NCI-H128 (cell line): ENCODE measurements at regions not wholly inside any gene's neighbourhood (a gene's known extent, or its start where the extent isn't known, plus 50 kb on each side); places are given as distances from the start of the nearest gene placed in this dataset.

Source experiments
- DNase-seq: peaks from one replicate; lab custom pipeline; 2025; ENCODE audit not compliant: unreplicated experiment; lab: John Stamatoyannopoulos, UW

DNA sequence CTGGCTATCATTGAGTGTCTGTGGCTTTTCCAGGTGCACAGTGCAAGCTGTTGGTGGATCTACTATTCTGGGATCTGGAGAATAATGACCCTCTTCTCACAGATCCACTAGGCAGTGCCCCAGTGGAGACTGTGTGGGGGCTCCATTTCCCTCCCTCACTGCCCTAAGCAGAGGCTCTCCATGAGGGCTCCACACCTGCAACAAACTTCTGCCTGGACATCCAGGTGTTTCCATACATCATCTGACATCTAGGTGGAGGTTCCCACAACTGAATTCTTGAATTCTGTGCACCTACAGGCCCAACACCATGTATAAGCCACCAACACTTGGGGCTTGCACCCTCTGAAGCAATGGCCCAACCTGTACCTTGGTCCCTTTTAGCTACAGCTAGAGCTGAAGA is 775.4 kb upstream of the CDH2 start:
- DNase-seq: no peak

DNA sequence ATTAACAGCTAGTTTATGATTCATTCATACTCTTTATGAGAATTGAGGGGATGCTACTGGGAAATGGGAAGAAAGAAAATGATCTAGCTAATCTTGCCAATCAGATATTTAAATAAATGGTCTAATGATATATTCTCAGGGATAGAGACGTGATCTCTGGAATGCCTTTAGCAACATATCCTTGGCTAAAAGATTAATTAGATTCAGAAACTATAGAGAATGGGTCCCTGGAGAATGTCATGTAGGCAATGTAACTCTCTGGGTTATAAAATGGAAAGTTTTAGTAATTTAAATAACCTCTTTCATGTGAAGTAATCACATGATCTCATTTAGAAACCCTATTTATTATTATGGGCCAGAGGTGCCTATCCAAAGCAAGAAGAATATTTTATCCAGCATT is 771.0 kb upstream of the CDH2 start:
- DNase-seq: no peak

DNA sequence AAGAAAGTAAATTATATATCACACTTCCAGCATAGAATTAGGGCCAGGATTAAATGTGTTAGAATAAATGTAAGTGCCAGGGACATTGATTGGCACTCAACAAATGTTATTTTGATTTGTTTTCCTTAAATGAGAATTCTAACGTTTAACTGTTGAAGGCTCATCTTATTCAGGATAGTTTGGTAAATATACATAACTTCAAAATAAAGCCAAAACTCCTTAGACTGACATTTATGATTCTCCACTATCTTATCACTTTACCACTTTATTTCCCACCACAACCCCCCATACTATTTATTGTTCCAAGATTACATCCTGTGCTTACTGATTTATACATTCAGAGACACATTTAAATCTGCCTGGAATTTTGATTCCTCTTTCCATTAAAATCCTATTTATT is 769.5 kb upstream of the CDH2 start:
- DNase-seq: no peak

DNA sequence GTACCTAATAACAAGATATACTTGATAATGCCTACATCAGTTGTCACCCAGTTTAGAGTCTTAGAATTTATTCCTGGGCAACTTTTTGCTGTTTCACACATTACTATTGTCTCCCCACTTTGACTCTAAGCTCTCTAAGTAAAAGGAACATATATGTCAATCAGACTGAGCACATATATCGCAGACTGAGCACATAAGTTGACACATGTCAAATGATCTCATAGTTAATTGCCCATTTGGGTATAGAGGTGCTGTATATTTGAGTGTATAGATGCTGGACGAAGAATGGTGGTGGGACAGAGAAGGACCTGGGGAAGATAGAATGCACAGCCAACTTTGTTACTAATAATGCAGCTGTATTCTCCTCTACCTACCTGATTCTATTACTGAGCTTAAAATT is 746.0 kb upstream of the CDH2 start:
- DNase-seq: no peak

DNA sequence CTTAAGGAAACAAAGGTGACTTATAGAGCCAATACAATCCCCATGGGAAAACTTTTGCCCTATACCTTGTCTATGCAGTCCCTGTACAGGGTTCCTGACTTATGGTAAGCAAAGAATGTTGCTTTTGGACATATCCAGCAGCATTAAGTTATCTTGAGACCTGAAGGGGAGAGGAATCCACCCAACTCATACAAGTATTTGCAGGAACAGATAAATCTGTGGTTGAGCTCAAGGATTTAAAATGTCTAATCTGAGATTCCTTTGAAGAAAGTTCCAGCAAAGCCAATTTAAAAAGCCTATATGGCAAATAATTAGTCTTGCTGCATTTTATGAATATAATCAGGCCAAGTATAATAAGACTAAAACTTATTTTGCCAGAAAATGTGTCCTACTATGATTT is 739.5 kb upstream of the CDH2 start:
- no peak for DNase-seq

DNA sequence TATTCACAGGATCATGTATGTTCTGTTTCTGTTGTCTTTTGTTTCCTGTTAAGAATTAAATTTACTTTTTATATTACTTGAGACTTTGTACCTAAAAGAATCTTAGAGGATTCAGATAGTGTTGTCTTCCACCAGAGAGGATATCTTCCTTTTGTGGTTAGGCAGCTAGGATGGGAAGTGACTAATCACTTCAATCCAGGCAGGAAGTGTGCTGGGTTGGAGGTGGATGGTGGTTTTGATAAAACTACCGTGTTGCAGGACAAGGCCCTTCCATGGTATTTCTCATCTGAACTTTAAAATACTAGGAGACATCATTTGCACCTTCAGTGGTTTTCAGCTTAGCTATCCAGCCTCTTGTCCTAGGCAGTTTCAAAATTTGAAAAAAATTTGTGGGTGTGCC is 728.6 kb upstream of the CDH2 start:
- no peak for DNase-seq

DNA sequence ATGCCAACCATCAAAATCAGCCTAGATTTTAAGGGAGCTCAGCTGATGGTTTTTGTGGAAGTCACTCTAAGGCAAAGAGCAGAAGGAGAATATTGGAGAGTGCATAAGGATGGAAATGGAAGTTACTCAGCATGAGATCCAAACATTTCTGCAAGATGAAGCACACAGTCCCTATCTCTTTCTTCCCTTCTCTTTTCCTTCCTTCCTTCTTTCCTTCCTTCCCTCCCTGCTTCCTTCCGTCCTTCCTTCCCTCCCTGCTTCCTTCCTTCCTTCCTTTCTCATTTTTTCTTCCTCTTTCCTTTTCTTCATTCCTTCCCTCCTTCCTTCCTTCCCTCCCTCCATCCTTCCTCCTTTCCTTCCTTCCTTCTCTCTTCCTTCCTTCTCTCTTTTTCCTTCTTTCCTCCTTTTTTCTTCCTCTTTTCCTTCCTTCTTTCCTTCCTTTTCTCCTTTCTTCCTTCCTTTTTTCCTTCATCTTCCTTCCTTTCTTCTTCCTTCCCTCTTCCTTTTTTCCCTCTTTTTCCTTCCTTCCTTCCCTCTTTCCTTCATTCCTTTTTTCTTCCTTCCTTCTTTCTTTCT is 727.9 kb upstream of the CDH2 start:
- no peak for DNase-seq

DNA sequence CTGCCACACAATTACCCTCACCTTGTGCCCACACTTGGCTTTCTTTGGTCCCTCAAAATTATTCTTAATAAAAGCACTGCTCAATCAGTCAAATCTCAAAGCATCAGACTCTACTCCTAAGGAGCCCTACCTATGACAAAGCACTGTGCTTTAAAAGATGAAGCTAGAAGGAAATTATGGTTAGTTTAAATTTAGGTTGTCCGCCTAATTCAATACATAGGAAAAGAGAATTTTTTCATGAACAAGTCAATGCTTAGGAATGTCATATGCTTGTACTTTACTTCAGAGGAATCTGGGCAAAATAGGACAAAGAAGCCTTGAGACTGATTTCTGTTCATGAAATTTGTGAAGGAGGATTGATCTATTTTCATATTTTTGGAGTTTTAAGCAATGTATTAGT is 726.4 kb upstream of the CDH2 start:
- DNase-seq: no peak

DNA sequence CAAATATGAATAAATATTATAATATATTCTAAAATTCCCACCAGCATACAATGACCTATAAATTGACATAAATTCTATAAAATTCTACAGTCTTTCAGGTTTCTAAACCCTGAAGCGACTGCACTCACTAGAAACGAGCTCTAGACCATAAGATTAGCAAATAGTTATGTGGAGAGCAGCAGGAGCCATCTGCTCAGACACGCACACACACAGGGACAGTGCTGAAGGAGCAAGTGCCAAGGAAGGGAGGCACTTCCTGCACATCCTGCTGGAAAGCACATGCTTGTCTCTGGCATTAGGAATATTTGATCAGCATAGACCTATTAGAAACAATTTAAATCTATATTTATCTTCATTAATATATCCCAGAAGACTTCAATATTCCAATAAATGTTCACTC is 713.9 kb upstream of the CDH2 start:
- DNase-seq: no peak

DNA sequence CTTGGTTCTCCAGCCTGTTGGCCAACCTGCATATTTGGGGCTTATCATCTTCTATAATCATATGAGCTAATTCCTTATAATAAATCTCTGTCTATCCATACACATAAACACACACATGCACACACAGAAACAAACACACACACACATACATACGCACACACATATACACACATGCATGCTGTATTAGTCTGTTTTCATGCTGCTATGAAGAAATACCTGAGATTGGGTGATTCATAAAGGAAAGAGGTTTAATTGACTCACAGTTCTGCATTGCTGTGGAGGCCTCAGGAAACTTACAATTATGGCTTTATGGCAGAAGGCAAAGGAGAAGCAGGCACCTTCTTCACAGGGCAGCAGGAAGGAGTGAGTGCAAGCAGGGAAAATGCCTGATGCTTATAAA is 707.4 kb upstream of the CDH2 start:
- DNase-seq: no peak

DNA sequence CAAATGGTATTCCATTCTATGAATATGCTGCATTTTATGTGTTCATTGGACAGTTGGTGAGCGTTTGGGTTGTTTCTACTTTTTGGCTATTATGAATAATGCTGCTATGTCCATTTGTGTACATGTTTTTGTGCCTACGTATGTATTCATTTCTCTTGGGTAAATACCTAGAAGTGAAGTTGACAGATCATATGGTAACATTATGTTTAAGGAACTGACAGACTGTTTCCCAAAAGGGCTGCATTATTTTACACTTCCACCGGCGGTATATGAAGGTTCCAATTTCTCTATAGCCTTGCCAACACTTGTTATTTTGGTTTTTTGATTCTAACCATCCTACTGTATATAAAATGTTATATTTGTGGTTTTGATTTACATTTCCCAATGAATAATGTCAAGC is 703.9 kb upstream of the CDH2 start:
- DNase-seq: no peak

DNA sequence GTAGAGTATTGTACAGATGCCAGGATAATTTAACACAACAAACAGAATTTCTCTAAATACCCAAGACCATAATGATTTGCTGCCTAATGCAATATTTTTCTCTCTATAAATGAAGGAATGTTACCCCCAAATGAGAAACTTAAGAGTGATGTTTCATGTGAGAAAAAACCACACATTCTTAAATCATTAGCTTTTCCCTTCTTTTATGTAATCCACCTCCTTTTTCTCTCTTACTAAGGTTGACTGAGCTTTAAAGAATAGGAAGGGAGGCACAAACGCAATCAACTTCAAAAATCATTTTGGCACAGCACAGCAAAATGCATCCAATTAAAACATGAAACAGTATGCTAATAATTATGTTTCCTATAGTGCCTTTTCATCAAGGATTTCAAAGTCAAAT is 698.1 kb upstream of the CDH2 start:
- no peak for DNase-seq

DNA sequence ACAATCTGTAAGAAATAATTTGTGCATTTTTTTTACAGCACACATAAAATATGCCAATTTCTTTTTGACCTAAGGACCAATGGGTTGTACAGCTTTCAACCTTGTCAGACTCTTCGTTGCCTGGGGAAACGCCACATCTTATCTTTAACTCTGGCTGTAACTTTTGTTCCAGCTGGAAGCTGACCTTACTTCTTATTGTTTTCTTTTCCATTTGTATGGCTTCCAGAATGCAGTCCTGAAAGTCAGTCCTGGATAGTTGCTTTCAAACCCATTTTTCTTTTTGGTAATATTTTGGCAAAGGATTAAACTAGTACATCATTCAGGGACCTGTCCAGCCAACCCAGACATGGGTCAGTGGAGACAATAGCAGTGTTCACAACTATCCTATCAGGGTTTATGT is 686.5 kb upstream of the CDH2 start:
- no peak for DNase-seq

DNA sequence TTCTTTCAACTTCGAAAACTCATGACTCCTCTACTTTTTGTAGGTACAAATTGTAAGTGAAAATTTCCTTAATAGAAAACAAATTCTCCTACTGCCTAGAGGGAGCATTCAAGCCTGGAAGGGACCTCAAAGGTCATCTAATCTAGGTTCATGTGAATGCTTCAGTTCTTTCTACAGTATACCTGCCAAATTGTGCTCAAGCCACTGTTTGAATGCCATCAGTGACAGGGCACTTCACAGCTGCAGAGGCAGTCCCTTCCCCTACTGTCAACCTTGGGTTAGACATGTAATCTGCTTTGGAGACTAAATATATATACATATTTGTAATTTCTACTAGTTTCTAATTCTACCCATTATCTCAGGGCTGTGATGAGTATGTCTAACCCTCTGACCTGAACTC is 681.3 kb upstream of the CDH2 start:
- DNase-seq: no peak

DNA sequence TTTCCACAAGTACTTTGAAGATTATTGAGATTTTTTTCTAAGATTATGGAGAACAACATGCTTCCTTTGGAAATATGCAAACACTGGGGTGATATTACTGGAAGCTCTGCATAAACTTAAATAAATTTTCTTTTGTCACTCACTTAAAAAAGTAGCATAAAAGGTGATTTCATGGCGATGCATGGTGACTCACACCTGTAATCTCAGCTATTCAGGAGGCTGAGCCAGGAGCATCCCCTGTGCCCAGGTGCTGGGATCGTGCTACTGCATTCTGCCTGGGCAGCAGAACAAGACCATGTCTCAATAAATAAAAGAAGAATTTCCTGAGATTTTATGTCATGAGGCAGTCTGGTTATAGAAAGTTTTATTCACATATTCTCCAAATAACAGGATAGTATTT is 679.1 kb upstream of the CDH2 start:
- no peak for DNase-seq

DNA sequence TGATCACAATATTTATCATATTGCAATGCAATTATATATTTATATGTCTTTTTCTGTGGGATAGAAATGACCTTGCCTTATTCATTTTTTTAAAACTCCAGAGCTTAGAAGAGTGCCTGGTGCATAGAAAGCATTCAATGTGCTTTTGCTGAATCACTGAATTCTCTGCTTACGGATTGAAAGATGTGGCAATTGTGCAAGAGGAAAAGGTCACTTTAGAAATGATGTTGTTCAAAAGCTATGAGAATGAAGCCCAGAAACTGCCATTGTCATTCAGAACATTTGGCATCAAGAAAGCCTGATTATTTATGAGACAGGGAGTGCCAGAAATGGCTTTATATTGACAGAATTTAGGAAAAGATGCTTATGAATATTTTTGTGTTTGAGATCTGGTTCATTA is 678.6 kb upstream of the CDH2 start:
- no peak for DNase-seq

DNA sequence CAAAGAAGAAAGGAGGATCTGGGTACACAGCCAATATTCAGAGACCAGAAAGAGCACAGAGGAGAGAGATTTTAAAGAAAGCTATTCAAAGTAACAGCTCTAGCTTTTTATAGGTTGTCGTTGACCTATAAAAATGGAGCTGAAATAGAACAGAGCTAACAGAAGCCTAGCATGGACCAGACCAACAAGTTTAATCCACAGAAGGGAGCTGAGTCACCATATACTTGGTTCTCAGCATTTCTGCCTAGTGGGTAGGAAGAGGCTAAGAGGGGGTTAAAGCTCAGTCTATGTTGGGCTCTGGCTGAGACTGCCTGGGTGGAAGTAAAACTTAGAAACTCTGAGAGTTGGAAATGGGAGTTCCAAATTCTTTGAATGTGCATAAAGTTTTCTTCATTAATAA is 678.0 kb upstream of the CDH2 start:
- DNase-seq: no peak

DNA sequence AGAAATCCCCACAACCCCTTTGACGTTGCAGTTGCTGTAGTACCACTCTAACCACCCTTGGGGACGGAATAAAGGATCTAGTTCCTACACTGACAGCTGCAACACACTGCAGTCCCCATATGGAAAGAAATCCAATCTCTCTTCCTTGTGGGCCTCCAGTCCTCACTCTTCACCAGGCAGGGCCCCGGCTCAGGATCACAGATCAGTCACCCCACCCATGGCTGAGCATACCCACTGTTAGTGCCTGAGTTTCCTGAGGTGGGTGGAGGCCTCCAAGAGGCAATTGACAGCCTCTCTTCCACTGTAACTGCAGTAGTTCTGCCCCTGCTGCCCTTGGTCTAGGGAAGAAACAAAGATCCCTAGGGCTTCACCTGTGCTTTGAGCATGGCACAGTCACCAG is 670.0 kb upstream of the CDH2 start:
- no peak for DNase-seq

DNA sequence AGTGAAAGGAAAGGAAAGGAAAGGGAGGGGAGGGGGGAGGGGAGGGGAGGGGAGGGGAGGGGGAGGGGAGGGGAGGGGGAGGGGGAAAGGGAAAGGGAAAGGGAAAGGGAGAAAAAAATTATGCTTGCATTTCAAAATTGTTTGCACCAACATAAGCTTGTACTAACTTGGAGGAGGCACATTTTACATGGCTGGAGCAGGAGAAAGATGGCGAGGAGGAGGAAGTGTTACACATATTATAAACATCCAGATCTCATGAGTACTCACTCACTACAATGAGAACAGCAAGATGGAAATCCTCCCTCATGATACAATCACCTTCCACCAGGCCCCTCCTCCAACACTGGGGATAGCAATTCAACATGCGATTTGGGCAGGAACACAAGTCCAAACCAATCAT is 660.2 kb upstream of the CDH2 start:
- no peak for DNase-seq

DNA sequence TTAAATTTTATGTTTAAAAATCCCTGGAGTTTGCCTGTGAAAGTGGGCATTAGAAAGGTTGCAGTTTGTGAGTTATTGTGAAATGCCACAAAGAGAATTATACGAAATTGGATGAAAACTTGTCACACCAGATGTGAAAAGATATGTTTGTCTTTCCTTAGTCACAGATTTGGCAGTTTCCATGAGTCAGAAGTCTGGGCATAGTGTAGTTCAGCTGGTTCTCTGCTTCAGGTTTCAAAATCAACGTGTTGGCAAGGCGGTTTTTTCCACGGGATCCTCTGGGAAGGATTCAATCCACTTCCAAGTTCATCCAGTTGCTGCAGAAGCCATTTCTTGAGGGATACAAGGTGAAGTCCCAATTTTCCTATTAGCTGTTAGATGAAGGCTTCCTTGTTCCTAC is 658.0 kb upstream of the CDH2 start:
- no peak for DNase-seq

DNA sequence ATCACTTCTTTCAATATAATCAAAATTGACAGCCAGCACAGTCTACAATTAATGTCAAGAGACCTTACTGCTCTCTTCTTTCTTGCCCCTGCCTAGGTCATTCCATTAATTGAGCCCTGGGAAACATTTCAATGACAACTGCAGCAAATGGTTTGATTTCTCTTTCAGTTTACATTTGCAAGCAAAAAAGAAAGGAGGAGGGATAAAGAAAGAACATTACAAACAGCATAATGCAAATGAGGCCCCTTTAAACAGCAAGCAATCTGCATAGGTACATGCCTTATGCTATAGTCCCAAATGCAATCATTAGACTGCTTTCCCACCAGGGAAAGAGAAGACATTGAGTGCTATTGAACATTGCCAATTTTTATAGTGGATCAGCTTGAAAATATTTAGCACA is 655.0 kb upstream of the CDH2 start:
- no peak for DNase-seq

DNA sequence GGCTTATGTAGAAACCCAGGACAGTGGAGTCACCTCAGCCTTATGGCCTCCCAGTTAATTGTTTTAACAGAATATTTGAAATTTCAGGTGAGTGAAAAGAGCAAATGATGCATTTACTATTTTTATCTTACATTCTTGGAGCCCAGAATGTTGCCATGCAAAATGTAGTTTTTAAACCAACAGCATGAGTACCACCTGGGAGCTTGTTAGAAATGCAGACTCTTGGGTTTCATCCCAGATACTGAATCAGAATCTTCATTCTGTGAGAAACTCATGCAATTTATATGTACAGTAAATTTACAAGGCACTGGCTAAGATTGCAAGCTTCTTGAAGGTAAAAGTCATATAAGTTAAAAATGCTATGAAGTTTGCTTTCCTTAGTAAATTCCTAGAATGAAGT is 654.5 kb upstream of the CDH2 start:
- DNase-seq: no peak

DNA sequence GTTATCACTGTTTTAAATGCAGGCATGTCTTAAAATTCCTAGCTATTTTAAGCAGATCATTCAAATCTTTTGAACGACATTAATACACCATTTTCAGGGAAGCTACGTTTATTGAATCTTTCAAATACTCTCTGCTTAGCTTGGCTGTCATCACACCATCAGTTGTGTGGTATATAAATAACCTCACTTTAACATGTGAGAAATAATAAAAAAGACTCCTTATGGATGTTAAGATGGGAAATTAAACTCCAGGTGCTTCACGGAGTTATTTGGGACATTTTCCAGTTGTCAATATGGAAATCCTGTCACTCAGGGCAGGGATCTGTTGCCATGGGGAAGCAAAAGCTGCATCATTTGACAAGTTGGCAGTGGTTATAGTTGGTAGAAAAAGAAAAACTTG is 649.2 kb upstream of the CDH2 start:
- DNase-seq: no peak

DNA sequence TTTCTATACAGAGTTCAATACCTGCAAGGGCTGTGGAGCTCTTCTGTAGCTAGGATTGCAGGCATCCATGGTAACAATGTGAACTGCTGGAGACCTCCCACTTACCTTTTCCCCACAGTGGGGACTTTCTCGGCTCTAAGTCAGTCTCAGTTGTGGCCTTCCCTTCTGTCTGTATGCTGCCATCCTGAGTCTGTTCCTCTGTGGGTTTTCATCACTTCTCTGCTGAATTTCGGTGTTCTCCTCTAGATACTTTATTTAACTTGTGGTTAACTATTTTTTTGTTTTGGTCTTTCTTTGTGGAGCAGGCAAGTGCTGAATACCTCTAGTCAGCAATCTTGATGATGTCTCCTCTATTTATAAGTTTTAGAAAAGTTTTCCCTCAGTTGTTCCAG is 647.2 kb upstream of the CDH2 start:
- no peak for DNase-seq
